Mammary epithelial cell (primary cell): ENCODE measurements at regions not wholly inside any gene's neighbourhood (a gene's known extent, or its start where the extent isn't known, plus 50 kb on each side); places are given as distances from the start of the nearest gene placed in this dataset.

Experiments used
- EZH2 ChIP-seq: IDR thresholded peaks from 2 replicates; pipeline ENCODE4 v1.6.1; 2012; ENCODE audit warnings: low read length, inconsistent platforms, borderline replicate concordance
- TF ChIP-seq, protein P1 (sequence below), 2 donors: IDR thresholded peaks in 1 of 2; conservative IDR thresholded peaks in 1 of 2; 2 replicates each; pipeline ENCODE4 v1.5.1; 2011 to 2012; ENCODE audit warnings: inconsistent platforms in 2 of 2, low read length in 2 of 2, mild to moderate bottlenecking in 2 of 2, control low read depth in 1 of 2, low read depth in 1 of 2; ENCODE audit not compliant: insufficient read depth in 1 of 2; ENCODE audit errors: extremely low read depth in 1 of 2

DNA sequence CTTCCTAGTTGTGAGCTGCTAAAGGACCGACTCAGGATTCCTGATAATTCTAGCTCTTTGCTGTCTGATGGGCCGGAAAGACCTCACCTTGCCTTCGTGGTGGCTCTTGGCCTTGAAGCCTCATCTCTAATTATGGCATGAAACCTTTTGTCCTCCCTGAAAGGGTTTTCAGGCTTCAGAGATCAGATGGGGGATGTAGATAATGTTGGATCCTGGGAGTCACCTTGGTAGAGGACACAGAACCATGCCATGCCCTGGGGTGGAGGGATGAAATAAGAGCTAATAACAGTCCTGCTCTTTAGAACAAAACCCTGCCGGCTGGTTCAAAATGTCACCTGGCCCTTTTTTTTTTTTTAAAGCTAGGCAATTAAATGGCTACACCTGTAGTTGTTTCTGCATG, 50.8 kb upstream of the SYN2 start:
- TF ChIP-seq, protein P1, sequence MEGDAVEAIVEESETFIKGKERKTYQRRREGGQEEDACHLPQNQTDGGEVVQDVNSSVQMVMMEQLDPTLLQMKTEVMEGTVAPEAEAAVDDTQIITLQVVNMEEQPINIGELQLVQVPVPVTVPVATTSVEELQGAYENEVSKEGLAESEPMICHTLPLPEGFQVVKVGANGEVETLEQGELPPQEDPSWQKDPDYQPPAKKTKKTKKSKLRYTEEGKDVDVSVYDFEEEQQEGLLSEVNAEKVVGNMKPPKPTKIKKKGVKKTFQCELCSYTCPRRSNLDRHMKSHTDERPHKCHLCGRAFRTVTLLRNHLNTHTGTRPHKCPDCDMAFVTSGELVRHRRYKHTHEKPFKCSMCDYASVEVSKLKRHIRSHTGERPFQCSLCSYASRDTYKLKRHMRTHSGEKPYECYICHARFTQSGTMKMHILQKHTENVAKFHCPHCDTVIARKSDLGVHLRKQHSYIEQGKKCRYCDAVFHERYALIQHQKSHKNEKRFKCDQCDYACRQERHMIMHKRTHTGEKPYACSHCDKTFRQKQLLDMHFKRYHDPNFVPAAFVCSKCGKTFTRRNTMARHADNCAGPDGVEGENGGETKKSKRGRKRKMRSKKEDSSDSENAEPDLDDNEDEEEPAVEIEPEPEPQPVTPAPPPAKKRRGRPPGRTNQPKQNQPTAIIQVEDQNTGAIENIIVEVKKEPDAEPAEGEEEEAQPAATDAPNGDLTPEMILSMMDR (conservative IDR thresholded peaks at IDR 0.05 in 1 of 2, IDR thresholded peaks at IDR 0.05 in 1 of 2; ENCODE audit: extremely low read depth in 1 of 2, insufficient read depth in 1 of 2, low read depth in 1 of 2, low read length in 2 of 2): no peak
- TF ChIP-seq EZH2: no peak
